ENCODE measurements at regions not wholly inside any gene's neighbourhood (a gene's known extent, or its start where the extent isn't known, plus 50 kb on each side); places are given as distances from the start of the nearest gene placed in this dataset.

- TF ChIP-seq CTCF (IDR thresholded peaks at IDR 0.05) (no peak), POLR2A (IDR thresholded peaks at IDR 0.05) (no peak)
Observed at GRCh38 chr9:73259086-73259696, 107.5 kb downstream of the ANXA1 start.
